Mesothelial cell of epicardium (in vitro differentiated cells): ENCODE measurements at regions not wholly inside any gene's neighbourhood (a gene's known extent, or its start where the extent isn't known, plus 50 kb on each side); places are given as distances from the start of the nearest gene placed in this dataset.

ENCODE experiments used
- DNase-seq, 2 experiments: peaks; one replicate each; pipeline ENCODE4 v3.0.0; 2021; ENCODE audit warnings: low spot score in 2 of 2; ENCODE audit not compliant: unreplicated experiment in 2 of 2
- H3K27ac Mint-ChIP-seq: 2 replicates; pipeline ENCODE4 v1.8.0; 2021; ENCODE audit warnings: mixed read lengths
- H3K27me3 Mint-ChIP-seq: 2 replicates; pipeline ENCODE4 v1.8.0; 2021; ENCODE audit warnings: low read depth, mixed read lengths
- H3K36me3 Mint-ChIP-seq: 2 replicates; pipeline ENCODE4 v1.8.0; 2021; ENCODE audit warnings: mixed read lengths
- H3K4me1 Mint-ChIP-seq: 2 replicates; pipeline ENCODE4 v1.8.0; 2021; ENCODE audit warnings: mixed read lengths
- H3K4me3 Mint-ChIP-seq: 2 replicates; pipeline ENCODE4 v1.8.0; 2021; ENCODE audit warnings: mild to moderate bottlenecking, moderate library complexity, mixed read lengths
- H3K9me3 Mint-ChIP-seq: 2 replicates; pipeline ENCODE4 v1.8.0; 2021; ENCODE audit warnings: mixed read lengths
- CTCF ChIP-seq: fragments of 200-600 bp; sonication (generic); IDR thresholded peaks from one replicate; pipeline ENCODE4 v1.5.0; 2021; ENCODE audit warnings: antibody characterized with exemption; ENCODE audit not compliant: unreplicated experiment

GRCh38 chr10:107880185-107880584, 715.7 kb upstream of the SORCS1 start:
- DNase-seq, result no peak
- peaks cover 38% of the 10 kb centered on the region for H3K9me3 Mint-ChIP-seq
- H3K4me1 Mint-ChIP-seq, result no peaks in the 10 kb centered on the region
- no peak overlapping the region for H3K4me3 Mint-ChIP-seq
- H3K27ac Mint-ChIP-seq, result no peak overlapping the region
- TF ChIP-seq CTCF, result no peak
- no peaks in the 10 kb centered on the region for H3K36me3 Mint-ChIP-seq
- H3K27me3 Mint-ChIP-seq, result no peaks in the 10 kb centered on the region

- DNase-seq, result no peak
- Mint-ChIP-seq H3K36me3 (no peaks in the 10 kb centered on the region), H3K27me3 (peaks cover 1% of the 10 kb centered on the region), H3K4me3 (no peak overlapping the region), H3K9me3 (peaks cover 10% of the 10 kb centered on the region), H3K27ac (no peak overlapping the region), H3K4me1 (no peaks in the 10 kb centered on the region)
- TF ChIP-seq CTCF, result no peak
Observed at GRCh38 chr10:107873007-107873406, 708.5 kb upstream of the SORCS1 start.

GRCh38 chr10:107865691-107866090, 701.2 kb upstream of the SORCS1 start:
- no peaks in the 10 kb centered on the region for H3K27me3 Mint-ChIP-seq
- no peak for DNase-seq
- no peaks in the 10 kb centered on the region for H3K4me1 Mint-ChIP-seq
- H3K4me3 Mint-ChIP-seq, result no peak overlapping the region
- H3K27ac Mint-ChIP-seq, result no peak overlapping the region
- H3K36me3 Mint-ChIP-seq, result no peaks in the 10 kb centered on the region
- no peak for TF ChIP-seq CTCF
- no peaks in the 10 kb centered on the region for H3K9me3 Mint-ChIP-seq

GRCh38 chr10:107859065-107859464, 694.6 kb upstream of the SORCS1 start:
- no peak for TF ChIP-seq CTCF
- Mint-ChIP-seq H3K9me3 (no peaks in the 10 kb centered on the region), H3K27me3 (no peaks in the 10 kb centered on the region), H3K4me3 (no peak overlapping the region), H3K4me1 (no peaks in the 10 kb centered on the region), H3K27ac (no peak overlapping the region), H3K36me3 (no peaks in the 10 kb centered on the region)
- DNase-seq, result no peak

GRCh38 chr10:107856047-107856315, 691.5 kb upstream of the SORCS1 start:
- H3K4me3 Mint-ChIP-seq, result no peak overlapping the region
- H3K27ac Mint-ChIP-seq, result no peak overlapping the region
- H3K27me3 Mint-ChIP-seq, result peaks cover 3% of the 10 kb centered on the region
- TF ChIP-seq CTCF, result no peak
- no peaks in the 10 kb centered on the region for H3K36me3 Mint-ChIP-seq
- no peaks in the 10 kb centered on the region for H3K4me1 Mint-ChIP-seq
- DNase-seq, result no peak
- H3K9me3 Mint-ChIP-seq, result peaks cover 8% of the 10 kb centered on the region

GRCh38 chr10:107855301-107856046, 691.0 kb upstream of the SORCS1 start:
- no peak for TF ChIP-seq CTCF
- Mint-ChIP-seq H3K36me3 (no peaks in the 10 kb centered on the region), H3K27ac (no peak overlapping the region), H3K4me1 (no peaks in the 10 kb centered on the region), H3K9me3 (peaks cover 13% of the 10 kb centered on the region), H3K4me3 (no peak overlapping the region), H3K27me3 (peaks cover 3% of the 10 kb centered on the region)
- DNase-seq, result no peak
